ENCODE measurements at regions not wholly inside any gene's neighbourhood (a gene's known extent, or its start where the extent isn't known, plus 50 kb on each side); places are given as distances from the start of the nearest gene placed in this dataset.
A peak's percentile ranks its signal among the peaks of the same experiment; 100 is the strongest.
"Not testable (repeated sequence)": the region's sequence is repeated elsewhere in the genome, so short reads cannot be mapped to it uniquely, and the experiment has no call there.

DNA sequence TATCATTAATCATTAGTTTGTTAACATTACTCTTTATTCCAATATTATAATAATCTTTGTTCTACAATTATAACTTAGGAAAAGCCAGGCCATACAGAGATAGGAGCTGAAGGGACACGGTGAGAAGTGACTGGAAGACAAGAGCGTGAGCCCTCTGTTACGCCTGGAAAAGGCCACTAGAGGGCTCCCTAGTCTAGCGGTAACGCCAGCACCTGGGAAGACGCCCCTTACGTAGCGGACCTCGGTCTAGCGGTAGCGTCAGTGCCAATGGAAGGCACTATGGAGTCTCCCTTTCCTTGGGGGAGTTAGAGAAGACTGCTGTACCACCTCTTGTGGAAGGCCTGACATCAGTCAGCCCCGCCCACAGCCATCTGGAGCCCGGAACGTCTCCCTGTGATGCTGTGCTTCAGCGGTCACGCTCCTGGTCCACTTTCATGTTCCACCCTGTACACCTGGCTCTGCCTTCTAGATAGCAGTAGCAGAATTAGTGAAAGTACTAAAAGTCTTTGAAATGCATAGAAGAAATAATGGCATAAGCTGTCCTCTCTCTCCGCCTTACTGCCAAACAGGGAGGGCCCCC is 55.6 kb upstream of the MTLN start:
- not testable (repeated sequence) for H3K27ac Mint-ChIP-seq; DNase-seq (ENCODE audit: low spot score in 2 of 2); H3K9me3 Mint-ChIP-seq; H3K36me3 Mint-ChIP-seq
- ATAC-seq = peak; percentile 84 to 91

DNA sequence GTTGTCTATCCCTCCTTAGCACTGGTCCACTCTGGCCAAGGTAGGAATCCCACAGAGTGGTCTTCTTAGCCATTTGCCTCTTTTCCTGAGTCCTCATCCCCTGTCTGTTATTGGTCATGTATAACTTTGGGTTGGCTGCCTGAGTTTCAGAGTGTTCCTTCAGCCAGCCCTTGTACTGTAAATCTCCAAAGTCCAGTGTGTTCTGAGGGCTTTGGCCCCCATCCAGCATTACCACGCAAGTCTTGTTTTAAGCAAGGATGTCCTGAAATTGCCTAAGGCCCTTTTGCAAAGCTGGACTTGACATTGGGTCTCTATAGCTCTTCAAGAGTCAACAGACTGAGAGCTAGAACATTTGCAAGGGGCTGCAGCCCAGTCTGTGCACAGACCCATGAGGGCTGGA is 52.5 kb upstream of the MTLN start:
- H3K27ac Mint-ChIP-seq; H3K9me3 Mint-ChIP-seq; ATAC-seq; DNase-seq (ENCODE audit: low spot score in 2 of 2); H3K36me3 Mint-ChIP-seq: not testable (repeated sequence)

DNA sequence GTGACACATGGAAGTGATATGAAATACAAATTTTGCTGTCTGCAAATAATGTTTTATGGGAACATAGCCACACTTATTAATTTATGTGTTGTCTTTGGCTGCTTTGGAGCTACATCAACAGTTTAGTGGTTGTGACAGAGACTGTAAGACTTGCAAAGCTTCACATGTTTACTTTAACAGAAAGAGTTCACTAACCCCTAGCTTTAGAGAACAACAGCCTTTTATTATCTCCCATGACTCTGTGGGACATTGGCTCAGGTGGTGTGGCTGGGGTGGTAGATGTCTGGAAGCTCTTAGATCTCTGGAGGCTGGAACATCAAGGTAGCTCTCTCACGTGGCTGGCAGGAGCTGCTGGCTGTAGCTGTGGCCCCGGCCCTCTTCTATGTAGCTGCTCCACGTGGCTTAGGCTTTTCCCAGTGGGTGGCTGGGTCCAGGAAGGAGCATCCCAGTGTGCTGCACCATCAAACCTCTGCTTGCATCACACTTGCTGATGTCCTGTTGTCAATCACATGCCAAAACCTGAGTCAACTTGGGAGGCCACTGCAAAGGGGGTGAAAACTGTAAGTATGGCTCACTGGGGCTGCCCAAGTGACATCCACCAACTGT is 51.8 kb upstream of the MTLN start:
- ATAC-seq; DNase-seq (ENCODE audit: low spot score in 2 of 2); H3K9me3 Mint-ChIP-seq: not testable (repeated sequence)

DNA sequence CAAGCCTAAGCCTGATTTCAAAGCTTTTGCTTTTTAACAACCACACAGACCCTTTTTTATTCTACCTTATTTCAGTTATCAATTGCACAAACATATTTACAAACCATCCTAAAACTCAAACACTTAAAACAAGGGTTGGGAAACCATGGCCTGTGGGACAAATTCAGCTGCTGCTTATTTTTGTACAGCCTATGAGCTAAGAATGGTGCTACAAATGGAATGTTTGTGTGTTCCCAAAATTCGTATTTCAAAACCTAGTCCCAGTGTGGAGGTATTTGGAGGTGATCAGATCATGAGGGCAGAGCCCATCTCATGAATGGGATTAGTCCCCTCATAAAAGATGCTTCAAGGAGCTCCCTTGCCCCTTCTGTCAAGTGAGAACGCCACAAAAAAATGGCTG is 51.1 kb upstream of the MTLN start:
- not testable (repeated sequence) for H3K27ac Mint-ChIP-seq; DNase-seq (ENCODE audit: low spot score in 2 of 2); H3K9me3 Mint-ChIP-seq; H3K36me3 Mint-ChIP-seq; ATAC-seq

More for the DNA sequence above, 51.8 kb upstream of the MTLN start:
- H3K27ac Mint-ChIP-seq, H3K36me3 Mint-ChIP-seq: not testable (repeated sequence)

Data from activated naive CD4-positive, alpha-beta T cell treated with anti-CD3 and anti-CD28 coated beads, Interleukin-2, amount 50 U/mL, for 72 hours (primary cell).